Mucosa of stomach (tissue), 1 donor: ENCODE measurements at regions not wholly inside any gene's neighbourhood (a gene's known extent, or its start where the extent isn't known, plus 50 kb on each side); places are given as distances from the start of the nearest gene placed in this dataset.

ENCODE experiments used
- H3K27me3 ChIP-seq: one replicate; pipeline ENCODE4 v1.7.0; 2013; ENCODE audit warnings: mild to moderate bottlenecking, low read length; ENCODE audit not compliant: control insufficient read depth, insufficient read depth
- H3K36me3 ChIP-seq: one replicate; pipeline ENCODE4 v1.7.0; 2013; ENCODE audit warnings: low read length; ENCODE audit not compliant: control insufficient read depth, insufficient read depth
- H3K4me1 ChIP-seq: one replicate; pipeline ENCODE4 v1.7.0; 2013; ENCODE audit warnings: mild to moderate bottlenecking, low read length; ENCODE audit not compliant: control insufficient read depth, insufficient read depth
- H3K4me3 ChIP-seq: one replicate; pipeline ENCODE4 v1.7.0; 2013; ENCODE audit warnings: low read length
- H3K9ac ChIP-seq: one replicate; pipeline ENCODE4 v1.7.0; 2013; ENCODE audit warnings: mild to moderate bottlenecking, low read length, moderate library complexity
- H3K9me3 ChIP-seq: one replicate; pipeline ENCODE4 v1.7.0; 2013; ENCODE audit warnings: mild to moderate bottlenecking, low read length, moderate library complexity; ENCODE audit not compliant: control insufficient read depth
- donor health status: Pancreatic carcinoma.

GRCh38 chr17:52828621-52829020 lies 670.1 kb upstream of the CA10 start:
- Histone ChIP-seq H3K27me3 (no peaks in the 10 kb centered on the region), H3K9me3 (no peaks in the 10 kb centered on the region), H3K36me3 (no peaks in the 10 kb centered on the region), H3K9ac (no peak overlapping the region), H3K4me1 (no peaks in the 10 kb centered on the region), H3K4me3 (no peak overlapping the region)

- H3K27me3 ChIP-seq = no peaks in the 10 kb centered on the region
- no peaks in the 10 kb centered on the region for H3K9me3 ChIP-seq
- no peaks in the 10 kb centered on the region for H3K36me3 ChIP-seq
- H3K4me3 ChIP-seq = no peak overlapping the region
- H3K4me1 ChIP-seq = no peaks in the 10 kb centered on the region
- no peak overlapping the region for H3K9ac ChIP-seq
Measured at GRCh38 chr17:52827526-52827925, 669.0 kb upstream of the CA10 start.

- H3K4me3 ChIP-seq = no peak overlapping the region
- H3K4me1 ChIP-seq = no peaks in the 10 kb centered on the region
- H3K36me3 ChIP-seq = no peaks in the 10 kb centered on the region
- no peak overlapping the region for H3K9ac ChIP-seq
- H3K9me3 ChIP-seq = no peaks in the 10 kb centered on the region
- no peaks in the 10 kb centered on the region for H3K27me3 ChIP-seq
Measured at GRCh38 chr17:52824542-52824941, 666.0 kb upstream of the CA10 start.

- Histone ChIP-seq H3K36me3 (no peaks in the 10 kb centered on the region), H3K9ac (no peak overlapping the region), H3K9me3 (no peaks in the 10 kb centered on the region), H3K27me3 (no peaks in the 10 kb centered on the region), H3K4me3 (no peak overlapping the region), H3K4me1 (no peaks in the 10 kb centered on the region)
Measured at GRCh38 chr17:52823155-52823554, 664.6 kb upstream of the CA10 start.

DNA sequence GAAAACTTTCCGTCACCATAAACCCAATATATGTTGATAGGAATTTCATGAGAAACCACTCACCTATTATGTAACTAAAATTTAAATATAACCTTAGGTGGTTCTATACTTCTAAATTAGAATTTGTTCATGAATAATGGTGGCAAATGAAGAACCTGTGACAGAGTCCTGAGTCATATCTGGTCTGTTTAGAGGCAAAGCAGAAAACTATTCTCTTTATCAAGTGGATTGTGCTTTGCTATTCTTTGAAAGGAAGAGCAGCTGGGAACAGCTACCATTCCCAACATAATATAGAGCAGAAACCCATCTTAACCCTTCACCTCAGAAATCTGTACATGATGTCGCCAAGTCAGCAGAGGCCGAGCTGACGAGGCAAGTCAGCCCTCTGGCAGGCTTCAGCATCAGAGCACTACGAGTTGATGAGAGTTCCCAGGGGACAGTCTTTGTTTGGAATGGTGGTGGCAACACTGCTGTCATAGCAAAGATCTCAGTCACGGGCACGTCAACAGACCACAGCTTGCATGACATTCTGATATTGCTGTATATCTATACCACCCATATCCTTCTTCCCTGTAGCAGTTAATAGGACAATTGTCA lies 631.9 kb upstream of the CA10 start:
- no peaks in the 10 kb centered on the region for H3K9me3 ChIP-seq
- no peaks in the 10 kb centered on the region for H3K36me3 ChIP-seq
- H3K4me3 ChIP-seq = no peak overlapping the region
- H3K4me1 ChIP-seq = no peaks in the 10 kb centered on the region
- no peak overlapping the region for H3K9ac ChIP-seq
- no peaks in the 10 kb centered on the region for H3K27me3 ChIP-seq

DNA sequence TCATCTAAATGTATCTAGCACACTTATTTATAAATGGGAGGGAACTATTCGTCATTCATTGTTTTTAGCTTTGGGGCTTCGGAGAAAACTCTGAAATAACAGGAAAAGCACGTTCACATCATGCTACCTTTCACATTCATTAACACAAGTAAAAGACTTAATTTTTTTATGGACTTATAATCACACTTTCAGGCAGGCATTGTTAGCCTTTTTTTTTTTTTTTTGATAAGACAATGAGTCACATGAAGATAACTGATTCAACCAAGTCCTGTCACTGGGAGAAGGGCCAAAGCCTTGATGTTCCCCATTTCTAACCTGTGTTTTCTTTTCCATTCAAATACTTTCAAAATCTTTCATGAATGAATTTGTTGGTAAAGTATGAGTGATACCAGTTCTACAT lies 631.3 kb upstream of the CA10 start:
- H3K4me3 ChIP-seq = no peak overlapping the region
- H3K4me1 ChIP-seq = no peaks in the 10 kb centered on the region
- H3K36me3 ChIP-seq = no peaks in the 10 kb centered on the region
- H3K9me3 ChIP-seq = no peaks in the 10 kb centered on the region
- H3K9ac ChIP-seq = no peak overlapping the region
- no peaks in the 10 kb centered on the region for H3K27me3 ChIP-seq

- no peaks in the 10 kb centered on the region for H3K36me3 ChIP-seq
- H3K9me3 ChIP-seq = no peaks in the 10 kb centered on the region
- no peak overlapping the region for H3K9ac ChIP-seq
- H3K27me3 ChIP-seq = no peaks in the 10 kb centered on the region
- no peaks in the 10 kb centered on the region for H3K4me1 ChIP-seq
- no peak overlapping the region for H3K4me3 ChIP-seq
Measured at GRCh38 chr17:52776234-52776633, 617.7 kb upstream of the CA10 start.

- no peak overlapping the region for H3K4me3 ChIP-seq
- H3K4me1 ChIP-seq = no peaks in the 10 kb centered on the region
- H3K27me3 ChIP-seq = no peaks in the 10 kb centered on the region
- no peaks in the 10 kb centered on the region for H3K9me3 ChIP-seq
- H3K36me3 ChIP-seq = no peaks in the 10 kb centered on the region
- H3K9ac ChIP-seq = no peak overlapping the region
Measured at GRCh38 chr17:52762794-52763167, 604.3 kb upstream of the CA10 start.

- no peaks in the 10 kb centered on the region for H3K9me3 ChIP-seq
- no peak overlapping the region for H3K9ac ChIP-seq
- no peaks in the 10 kb centered on the region for H3K36me3 ChIP-seq
- H3K27me3 ChIP-seq = no peaks in the 10 kb centered on the region
- H3K4me3 ChIP-seq = no peak overlapping the region
- no peaks in the 10 kb centered on the region for H3K4me1 ChIP-seq
Measured at GRCh38 chr17:52762147-52762793, 603.8 kb upstream of the CA10 start.

GRCh38 chr17:52759864-52760263 lies 601.4 kb upstream of the CA10 start:
- H3K27me3 ChIP-seq = no peaks in the 10 kb centered on the region

DNA sequence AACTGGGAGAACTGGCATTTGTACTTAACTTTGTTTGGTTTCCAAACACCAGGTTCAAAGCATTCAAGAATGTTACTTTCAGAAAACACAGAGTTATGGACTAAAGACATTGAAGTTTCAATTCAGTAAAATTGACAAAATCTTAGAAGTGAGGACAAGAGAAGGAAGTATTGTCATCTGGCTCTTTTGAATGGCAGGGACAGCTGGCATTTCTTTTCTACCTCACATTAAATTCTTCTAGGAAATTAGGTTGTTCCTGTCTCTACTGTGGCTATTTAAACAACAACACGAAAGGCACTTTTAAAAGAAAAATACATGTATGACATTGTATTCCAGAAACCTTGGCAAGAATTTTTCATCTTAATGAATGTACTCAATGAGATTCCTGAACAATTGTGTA lies 600.0 kb upstream of the CA10 start:
- H3K9me3 ChIP-seq = no peaks in the 10 kb centered on the region
- no peak overlapping the region for H3K4me3 ChIP-seq
- H3K9ac ChIP-seq = no peak overlapping the region
- no peaks in the 10 kb centered on the region for H3K4me1 ChIP-seq
- no peaks in the 10 kb centered on the region for H3K36me3 ChIP-seq
- no peaks in the 10 kb centered on the region for H3K27me3 ChIP-seq

More at GRCh38 chr17:52759864-52760263, 601.4 kb upstream of the CA10 start:
- H3K4me3 ChIP-seq = no peak overlapping the region
- no peak overlapping the region for H3K9ac ChIP-seq
- no peaks in the 10 kb centered on the region for H3K36me3 ChIP-seq
- H3K4me1 ChIP-seq = no peaks in the 10 kb centered on the region
- H3K9me3 ChIP-seq = no peaks in the 10 kb centered on the region

DNA sequence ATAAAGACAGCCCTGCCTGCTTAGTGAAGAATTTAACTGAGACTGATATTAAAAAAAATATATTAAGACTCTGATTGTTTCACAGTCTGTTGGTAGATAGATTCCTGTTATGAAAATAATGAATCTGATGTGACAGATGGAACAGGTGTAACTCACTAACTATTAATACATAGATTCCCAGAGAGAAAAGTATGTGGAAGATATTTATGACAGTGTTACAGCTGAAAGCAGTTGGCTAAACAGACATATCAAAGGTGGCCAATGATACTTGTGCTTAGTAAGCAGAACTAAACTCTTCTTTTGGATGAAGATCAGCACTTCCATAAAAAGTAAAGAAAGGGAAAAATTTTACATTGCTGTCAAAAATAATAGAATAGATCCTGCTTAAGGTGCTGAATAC lies 598.2 kb upstream of the CA10 start:
- H3K4me3 ChIP-seq = no peak overlapping the region
- H3K4me1 ChIP-seq = no peaks in the 10 kb centered on the region
- no peak overlapping the region for H3K9ac ChIP-seq
- H3K9me3 ChIP-seq = no peaks in the 10 kb centered on the region
- no peaks in the 10 kb centered on the region for H3K27me3 ChIP-seq
- H3K36me3 ChIP-seq = no peaks in the 10 kb centered on the region

- Histone ChIP-seq H3K27me3 (no peaks in the 10 kb centered on the region), H3K4me1 (no peaks in the 10 kb centered on the region), H3K9ac (no peak overlapping the region), H3K4me3 (no peak overlapping the region), H3K36me3 (no peaks in the 10 kb centered on the region), H3K9me3 (no peaks in the 10 kb centered on the region)
Measured at GRCh38 chr17:52754838-52755237, 596.3 kb upstream of the CA10 start.
